CD4-positive, alpha-beta T cell treated with Interleukin-17A for 4 hours (primary cell): ENCODE measurements at regions not wholly inside any gene's neighbourhood (a gene's known extent, or its start where the extent isn't known, plus 50 kb on each side); places are given as distances from the start of the nearest gene placed in this dataset.

Experiments
- DNase-seq: peaks from one replicate; pipeline ENCODE4 v3.0.0-alpha.2; 2020; ENCODE audit warnings: mixed read lengths

DNA sequence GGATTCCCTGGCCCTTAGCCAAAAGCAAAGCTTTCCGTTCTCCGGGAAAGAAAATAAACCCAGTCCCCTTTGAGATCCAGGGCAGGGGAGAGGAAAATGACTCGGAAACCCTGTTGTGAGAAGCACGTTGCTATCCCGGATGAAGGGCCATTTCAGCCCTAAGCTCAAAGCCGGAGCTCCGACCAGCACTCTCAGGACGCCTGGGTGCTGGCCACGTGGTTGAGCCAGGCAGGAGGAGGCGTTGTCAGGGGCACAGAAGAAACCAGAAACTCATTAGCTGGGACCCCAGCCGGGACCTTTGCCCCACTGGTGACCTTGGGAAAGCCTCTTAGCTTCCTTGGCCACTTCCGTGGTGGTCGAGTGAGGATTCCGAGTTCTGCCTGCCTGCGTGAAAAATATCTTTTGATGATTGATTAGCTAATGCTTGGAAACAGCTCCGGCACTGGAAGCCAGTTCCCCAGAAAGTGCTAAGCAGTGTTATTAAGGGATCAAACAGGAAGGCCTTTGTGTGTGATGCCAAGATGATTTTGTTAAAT lies 57.6 kb upstream of the FZD10 start:
- DNase-seq: no peak

GRCh38 chr12:130109062-130109945 lies 53.0 kb upstream of the FZD10 start:
- no peak for DNase-seq

DNA sequence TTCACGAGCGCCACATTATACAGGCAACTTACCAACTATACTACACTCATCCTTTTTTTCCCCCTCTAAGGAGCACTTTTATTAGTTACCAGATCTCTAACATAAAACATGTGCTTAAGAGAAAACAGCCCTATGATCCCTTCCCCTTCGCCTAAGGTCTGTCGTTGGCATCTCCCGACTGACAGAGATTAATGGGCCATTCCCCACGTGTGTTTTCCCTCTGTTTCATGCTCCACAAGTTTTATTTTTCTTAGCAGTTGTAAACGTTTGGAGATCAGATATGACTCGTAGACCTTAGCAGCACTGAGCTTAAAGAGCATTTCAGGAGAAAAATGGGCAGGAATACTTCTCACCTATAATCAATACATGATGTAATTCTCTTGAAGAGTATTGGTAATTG lies 51.4 kb upstream of the FZD10 start:
- no peak for DNase-seq

DNA sequence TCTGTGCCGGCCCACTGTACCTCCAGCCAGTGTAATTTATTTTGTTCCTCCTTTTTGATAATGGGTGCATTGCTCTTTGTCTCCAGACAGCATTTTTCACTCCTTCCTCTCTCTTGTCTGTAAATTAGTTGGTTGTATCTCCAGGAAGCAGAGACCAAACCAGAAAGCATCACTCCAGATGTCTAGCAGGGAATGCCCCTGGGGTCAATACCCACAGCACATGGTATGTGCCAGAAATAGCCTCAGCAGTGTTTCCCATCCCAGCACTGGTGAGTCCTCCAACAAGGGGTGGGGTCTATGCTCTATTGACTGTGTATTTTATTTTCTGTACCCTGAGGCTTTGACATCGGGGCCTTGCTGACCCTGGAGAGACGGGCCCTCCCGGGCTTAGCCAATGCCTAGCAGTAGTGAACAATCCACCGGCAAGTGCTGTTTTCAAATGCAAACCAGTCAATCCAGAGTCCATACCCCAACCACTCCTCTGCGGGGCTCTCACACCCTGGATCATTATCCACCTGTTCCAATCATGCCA lies 50.2 kb upstream of the FZD10 start:
- no peak for DNase-seq
